ENCODE measurements at regions not wholly inside any gene's neighbourhood (a gene's known extent, or its start where the extent isn't known, plus 50 kb on each side); places are given as distances from the start of the nearest gene placed in this dataset.
"Not testable (repeated sequence)": the region's sequence is repeated elsewhere in the genome, so short reads cannot be mapped to it uniquely, and the experiment has no call there.

DNA sequence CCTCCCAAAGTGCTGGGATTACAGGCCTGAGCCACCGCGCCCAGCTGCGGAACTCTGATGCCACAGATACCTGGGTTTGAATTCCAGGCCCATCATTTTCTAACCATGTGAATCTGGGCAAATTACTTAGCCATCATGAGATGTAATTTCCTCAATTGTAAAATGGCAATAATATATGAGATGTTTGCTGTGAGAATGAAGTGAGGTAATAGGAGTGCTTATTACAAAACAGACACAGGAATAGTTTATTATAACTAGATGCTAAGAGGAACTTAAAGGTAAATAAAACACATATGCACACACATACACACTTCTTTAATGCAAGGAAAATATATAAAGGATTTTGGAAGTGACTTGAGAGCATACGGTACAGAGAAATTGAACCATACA is 64.7 kb upstream of the TNIK start:
- no peak overlapping the region for H3K4me3 ChIP-seq (ENCODE audit: control insufficient read depth, low read depth, low read length)
- TF ChIP-seq, protein P1, sequence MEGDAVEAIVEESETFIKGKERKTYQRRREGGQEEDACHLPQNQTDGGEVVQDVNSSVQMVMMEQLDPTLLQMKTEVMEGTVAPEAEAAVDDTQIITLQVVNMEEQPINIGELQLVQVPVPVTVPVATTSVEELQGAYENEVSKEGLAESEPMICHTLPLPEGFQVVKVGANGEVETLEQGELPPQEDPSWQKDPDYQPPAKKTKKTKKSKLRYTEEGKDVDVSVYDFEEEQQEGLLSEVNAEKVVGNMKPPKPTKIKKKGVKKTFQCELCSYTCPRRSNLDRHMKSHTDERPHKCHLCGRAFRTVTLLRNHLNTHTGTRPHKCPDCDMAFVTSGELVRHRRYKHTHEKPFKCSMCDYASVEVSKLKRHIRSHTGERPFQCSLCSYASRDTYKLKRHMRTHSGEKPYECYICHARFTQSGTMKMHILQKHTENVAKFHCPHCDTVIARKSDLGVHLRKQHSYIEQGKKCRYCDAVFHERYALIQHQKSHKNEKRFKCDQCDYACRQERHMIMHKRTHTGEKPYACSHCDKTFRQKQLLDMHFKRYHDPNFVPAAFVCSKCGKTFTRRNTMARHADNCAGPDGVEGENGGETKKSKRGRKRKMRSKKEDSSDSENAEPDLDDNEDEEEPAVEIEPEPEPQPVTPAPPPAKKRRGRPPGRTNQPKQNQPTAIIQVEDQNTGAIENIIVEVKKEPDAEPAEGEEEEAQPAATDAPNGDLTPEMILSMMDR (IDR thresholded peaks at IDR 0.05; ENCODE audit: control insufficient read depth, insufficient read depth, low read depth, low read length, missing control alignments) = no peak
- DNase-seq (ENCODE audit: low read depth) = no peak

DNA sequence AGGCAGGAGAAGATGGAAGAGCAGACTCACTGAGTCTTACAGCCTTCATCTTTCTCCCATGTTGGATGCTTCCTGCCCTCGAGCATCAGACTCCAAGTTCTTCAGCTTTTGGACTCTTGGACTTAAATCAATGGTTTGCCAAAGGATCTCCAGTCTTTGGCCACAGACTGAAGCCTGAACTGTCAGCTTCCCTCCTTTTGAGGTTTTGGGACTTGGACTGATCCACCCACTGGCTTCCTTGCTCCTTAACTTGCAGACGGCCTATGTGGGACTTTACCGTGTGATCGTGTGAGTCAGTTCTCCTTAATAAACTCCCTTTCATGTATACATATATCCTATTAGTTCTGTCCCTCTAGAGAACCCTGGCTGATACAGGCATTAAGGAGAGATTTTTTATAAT is 62.4 kb upstream of the TNIK start:
- TF ChIP-seq, protein P1 (IDR thresholded peaks at IDR 0.05; ENCODE audit: control insufficient read depth, insufficient read depth, low read depth, low read length, missing control alignments) = no peak
- DNase-seq (ENCODE audit: low read depth) = no peak
- no peak overlapping the region for H3K4me3 ChIP-seq (ENCODE audit: control insufficient read depth, low read depth, low read length)

DNA sequence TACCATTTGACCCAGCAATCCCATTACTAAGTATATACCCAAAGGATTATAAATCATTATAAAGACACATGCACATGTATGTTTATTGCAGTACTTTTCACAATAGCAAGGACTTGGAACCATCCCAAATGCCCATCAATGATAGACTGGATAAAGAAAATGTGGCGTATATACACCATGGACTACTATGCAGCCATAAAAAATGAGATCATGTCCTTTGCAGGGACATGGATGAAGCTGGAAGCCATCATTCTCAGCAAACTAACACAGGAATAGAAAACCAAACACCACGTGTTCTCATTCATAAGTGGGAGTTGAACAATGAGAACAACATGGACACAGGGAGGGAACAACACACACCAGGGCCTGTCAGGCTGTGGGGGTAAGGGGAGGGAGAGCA is 59.2 kb upstream of the TNIK start:
- DNase-seq (ENCODE audit: low read depth); H3K4me3 ChIP-seq (ENCODE audit: control insufficient read depth, low read depth, low read length): not testable (repeated sequence)

DNA sequence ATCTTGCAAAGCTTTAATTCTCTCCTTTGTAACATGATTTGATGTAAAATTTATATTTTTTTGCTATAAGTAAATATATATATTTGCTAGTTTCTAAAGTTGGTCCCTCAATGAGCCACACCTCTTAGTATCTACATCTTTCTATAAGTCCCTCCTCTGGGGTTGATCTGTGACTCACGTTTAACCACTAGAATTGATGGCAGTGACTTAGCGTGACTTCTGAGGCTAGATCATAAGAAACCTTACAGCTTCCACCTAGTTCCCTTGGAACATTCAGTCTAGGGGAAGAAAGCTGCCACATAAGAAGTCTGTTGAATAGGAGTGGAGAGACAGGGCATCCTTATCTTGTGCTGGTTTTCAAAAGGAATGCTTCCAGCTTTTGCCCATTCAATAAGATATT is 56.6 kb upstream of the TNIK start:
- TF ChIP-seq, protein P1 (IDR thresholded peaks at IDR 0.05; ENCODE audit: control insufficient read depth, insufficient read depth, low read depth, low read length, missing control alignments) = no peak
- H3K4me3 ChIP-seq (ENCODE audit: control insufficient read depth, low read depth, low read length) = no peak overlapping the region
- DNase-seq (ENCODE audit: low read depth) = no peak

DNA sequence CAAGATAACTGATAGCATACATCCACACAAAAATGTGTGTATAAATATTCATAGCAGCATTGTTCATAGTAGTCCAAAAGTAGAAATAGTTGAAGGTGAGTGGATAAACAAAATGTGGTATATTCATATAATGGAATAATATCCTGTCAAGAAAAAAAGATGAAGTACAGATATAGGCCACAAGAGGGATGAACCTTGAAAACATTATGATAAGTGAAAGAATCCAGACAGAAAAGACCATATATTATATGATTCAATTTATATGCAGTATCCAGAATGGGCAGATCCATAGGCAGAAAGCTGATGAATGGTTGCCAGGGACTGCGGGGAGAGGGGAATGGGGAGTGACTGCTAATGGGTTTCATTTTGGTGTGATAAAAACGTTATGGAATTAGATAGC is 54.3 kb upstream of the TNIK start:
- H3K4me3 ChIP-seq (ENCODE audit: control insufficient read depth, low read depth, low read length) = no peak overlapping the region
- TF ChIP-seq, protein P1 (IDR thresholded peaks at IDR 0.05; ENCODE audit: control insufficient read depth, insufficient read depth, low read depth, low read length, missing control alignments) = no peak
- no peak for DNase-seq (ENCODE audit: low read depth)

DNA sequence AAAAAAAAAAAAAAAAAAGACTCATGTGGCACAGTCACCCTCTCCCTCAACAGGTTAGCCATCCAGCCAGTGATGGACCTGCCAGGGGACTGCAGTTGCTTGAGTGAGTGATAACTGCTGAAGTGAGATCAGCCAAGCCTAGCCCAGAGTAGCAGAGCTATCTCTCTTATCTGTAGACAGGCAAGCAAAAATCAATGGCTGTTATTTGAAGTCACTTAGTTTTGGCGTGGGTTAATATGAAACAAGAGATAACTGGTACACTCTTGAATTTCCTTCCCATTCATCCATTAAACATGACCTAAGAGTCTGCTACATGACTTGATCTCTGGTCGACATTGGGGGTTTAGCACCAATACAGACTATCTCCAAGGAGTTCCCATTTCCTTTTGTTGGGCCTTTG is 51.2 kb upstream of the TNIK start:
- no peak for DNase-seq (ENCODE audit: low read depth)
- TF ChIP-seq, protein P1 (IDR thresholded peaks at IDR 0.05; ENCODE audit: control insufficient read depth, insufficient read depth, low read depth, low read length, missing control alignments) = no peak
- H3K4me3 ChIP-seq (ENCODE audit: control insufficient read depth, low read depth, low read length) = no peak overlapping the region
